ENCODE measurements at regions not wholly inside any gene's neighbourhood (a gene's known extent, or its start where the extent isn't known, plus 50 kb on each side); places are given as distances from the start of the nearest gene placed in this dataset.

DNA sequence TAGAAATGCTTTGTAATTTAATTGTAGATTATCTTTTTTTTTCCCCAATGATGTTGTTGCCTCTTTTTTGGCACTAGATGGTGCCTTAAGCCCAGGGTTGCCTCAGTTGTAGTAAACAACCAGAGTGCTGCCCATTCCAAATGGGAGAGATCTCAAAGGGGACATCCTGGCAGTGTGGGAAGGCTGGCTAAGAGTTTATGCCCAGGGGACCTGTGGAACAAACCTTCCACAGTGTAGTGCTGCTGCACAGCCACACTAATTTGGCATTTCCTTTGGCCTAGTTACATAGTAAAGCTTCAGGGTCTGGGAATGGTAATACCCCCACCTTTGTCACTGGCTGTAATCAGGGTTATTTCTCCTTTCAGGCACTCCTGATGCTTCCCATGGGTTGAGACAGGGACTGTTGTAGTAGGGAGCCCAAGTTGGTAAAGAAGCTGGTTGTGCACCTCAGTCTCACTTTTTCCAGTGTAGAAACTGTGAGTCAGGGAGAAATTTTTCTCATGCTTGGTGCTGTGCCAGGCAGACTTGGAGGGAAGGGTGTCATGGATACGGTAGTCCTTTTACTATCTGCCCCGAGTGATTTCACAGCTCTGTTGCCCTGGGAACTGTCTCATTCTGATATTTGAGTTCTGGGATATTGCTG lies 177.8 kb upstream of the ECI2 start:
- DNase-seq: no peak

DNA sequence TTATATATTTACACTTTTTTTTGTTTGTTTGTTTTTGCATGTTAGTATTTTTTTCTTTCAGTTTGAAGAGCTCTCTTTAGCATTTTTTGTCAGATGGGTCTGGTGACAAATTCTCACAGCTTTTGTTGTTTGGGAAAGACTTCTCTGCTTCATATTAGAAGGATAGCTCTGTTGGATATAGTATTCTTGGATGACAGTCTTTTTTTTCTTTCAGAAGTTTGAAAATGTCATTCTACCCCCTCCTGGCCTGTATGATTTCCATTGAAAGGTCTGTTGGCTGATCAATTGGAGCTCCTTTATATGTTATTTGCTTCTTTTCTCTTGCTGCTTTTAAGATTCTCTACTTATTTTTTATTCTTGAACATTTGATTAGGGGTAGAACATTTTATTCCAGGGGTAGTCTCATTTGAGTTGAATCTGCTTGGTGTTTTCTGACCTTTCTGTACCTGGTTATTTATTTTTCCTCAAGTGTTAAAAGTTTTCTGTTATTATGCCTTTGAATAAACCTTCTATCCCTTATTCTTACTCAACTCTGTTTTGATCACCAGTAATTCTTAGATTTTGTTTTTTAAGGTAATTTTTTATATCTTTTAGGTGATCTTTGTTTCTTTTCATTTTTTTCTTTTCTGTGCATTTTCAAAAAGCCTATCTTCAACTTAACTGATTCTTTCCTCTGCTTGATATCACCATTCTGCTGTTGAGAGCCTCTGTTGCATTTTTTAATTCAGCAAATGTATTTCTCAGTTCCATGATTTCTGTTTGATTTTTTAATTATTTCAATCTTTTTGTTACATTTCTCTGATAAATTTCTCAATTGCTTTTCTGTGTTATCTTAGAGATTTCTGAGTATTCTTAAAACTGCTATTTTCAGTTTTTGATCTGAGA lies 176.8 kb upstream of the ECI2 start:
- no peak for DNase-seq

- DNase-seq: no peak
Measured at GRCh38 chr6:4309540-4309939, 174.2 kb upstream of the ECI2 start.

GRCh38 chr6:4308364-4308763 lies 173.0 kb upstream of the ECI2 start:
- no peak for DNase-seq

DNA sequence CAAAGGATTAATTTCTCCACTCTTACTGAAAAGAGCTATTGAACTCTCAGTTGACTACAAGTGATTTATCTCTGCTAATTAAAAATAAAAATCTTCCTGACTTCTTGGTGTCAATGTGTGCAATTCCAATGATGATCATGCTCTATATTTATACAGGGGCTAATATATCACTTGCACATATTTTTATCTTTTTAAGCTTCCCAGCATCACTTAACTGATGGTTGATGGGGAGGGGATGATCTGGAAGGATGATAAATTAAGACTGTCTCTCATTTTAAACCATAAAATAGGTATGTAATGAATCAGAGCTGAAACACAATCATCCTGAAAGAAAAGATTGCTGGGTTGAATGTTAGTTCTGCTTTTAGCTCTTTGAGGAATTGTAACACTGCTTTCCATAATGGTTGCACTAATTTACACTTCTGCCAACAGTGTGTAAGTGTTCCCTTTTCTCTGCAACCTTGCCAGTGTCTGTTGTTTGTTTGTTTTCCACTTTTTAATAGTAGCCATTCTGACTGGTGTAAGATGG lies 169.6 kb upstream of the ECI2 start:
- DNase-seq: no peak

DNA sequence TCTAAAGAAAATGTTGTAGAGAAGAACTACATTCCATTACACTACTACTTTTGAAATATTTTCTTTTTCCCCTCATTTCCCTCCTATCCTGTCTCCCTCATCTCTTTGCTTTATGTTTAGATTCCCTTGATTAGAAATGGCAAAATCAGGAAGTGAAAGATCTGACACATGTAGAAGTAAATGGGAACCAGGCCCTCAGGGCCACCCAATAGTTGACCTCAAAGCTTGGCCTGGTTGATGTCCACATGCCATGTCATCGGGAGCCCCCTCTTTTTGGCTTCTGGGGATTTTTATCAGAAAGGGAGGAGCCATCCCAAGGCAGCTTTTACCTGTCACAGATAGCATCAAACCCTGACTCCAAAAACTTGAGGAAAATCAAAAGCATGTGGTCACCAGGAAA lies 168.3 kb upstream of the ECI2 start:
- no peak for DNase-seq

DNA sequence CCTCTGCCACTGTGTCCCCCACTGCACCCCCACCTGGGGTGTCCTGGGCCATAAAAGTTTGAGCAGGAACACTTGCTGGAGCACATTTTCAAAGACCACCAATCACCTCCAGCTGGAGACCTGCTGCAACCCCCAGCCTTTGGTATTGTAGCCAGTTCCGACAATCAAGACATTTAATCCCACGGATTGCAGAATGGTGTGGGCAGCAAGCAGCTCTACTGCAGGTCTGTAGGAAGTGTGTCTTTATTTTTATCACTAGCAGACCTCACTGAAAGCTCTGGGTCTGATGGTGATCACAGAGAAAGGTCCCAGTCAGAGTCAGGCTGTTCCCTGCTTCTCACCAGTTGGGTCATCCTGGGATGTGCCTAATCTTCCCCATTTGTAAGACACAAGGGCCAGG lies 167.1 kb upstream of the ECI2 start:
- no peak for DNase-seq

DNA sequence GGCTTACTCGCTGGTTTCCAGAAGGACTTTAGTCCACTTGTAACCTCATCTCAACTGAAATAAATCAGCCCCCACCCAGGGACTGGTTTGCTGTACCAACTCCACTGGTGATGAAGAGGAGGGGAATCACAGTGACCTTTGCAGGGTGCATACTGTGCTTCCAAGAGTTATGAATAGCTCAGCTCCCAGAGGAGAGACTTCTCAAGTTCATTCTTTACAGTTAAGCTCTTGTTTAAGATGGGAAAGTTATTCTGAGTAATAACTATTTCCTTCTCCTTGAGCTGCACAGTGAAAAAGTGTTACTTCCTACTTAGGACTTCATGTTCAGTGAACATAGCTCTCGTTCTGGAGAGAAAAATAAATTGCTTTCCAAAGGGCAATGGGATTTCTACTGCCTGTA lies 166.5 kb upstream of the ECI2 start:
- DNase-seq: no peak

DNA sequence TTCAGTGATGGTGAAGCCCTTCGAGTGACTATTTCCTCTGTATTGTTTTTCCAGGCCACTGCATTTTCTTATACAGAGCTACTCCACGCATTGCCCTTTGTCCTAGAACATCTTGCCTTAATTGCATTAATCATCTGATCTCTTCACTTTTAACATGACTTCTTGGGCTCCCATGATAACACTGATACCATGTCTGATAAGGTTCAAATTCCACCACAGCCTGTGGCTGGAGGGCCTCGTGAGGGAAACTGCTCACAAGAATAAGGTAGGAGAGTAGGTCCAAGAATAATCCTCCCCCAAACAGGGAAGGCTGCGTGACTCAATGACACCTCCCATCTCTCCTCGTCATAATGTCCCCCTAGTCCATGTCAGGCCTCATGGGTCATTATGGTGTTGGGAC lies 165.5 kb upstream of the ECI2 start:
- DNase-seq: no peak

DNA sequence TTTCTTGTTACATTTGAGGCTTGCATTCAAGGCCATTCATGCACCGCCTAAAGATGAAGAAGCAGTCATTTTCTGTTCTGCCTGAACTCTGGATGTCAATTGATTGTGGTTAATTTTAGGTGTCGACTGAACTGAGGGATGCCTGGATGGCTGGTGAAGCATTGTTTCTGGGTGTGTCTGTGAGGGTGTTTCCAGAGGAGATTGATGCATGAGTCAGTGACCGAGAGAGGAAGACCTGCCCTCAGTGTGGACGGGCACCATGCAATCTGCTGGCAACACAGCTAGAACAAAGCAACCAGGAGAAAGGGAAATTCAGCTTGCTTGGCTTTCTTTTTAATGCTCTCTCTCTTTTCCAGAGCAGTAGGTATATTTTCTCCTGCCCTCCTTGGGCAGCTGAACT lies 164.1 kb upstream of the ECI2 start:
- DNase-seq: no peak

GRCh38 chr6:4297348-4297747 lies 162.0 kb upstream of the ECI2 start:
- DNase-seq: no peak

GRCh38 chr6:4296552-4296951 lies 161.2 kb upstream of the ECI2 start:
- DNase-seq: no peak

- DNase-seq: no peak
Measured at GRCh38 chr6:4295783-4296155, 160.4 kb upstream of the ECI2 start.

DNA sequence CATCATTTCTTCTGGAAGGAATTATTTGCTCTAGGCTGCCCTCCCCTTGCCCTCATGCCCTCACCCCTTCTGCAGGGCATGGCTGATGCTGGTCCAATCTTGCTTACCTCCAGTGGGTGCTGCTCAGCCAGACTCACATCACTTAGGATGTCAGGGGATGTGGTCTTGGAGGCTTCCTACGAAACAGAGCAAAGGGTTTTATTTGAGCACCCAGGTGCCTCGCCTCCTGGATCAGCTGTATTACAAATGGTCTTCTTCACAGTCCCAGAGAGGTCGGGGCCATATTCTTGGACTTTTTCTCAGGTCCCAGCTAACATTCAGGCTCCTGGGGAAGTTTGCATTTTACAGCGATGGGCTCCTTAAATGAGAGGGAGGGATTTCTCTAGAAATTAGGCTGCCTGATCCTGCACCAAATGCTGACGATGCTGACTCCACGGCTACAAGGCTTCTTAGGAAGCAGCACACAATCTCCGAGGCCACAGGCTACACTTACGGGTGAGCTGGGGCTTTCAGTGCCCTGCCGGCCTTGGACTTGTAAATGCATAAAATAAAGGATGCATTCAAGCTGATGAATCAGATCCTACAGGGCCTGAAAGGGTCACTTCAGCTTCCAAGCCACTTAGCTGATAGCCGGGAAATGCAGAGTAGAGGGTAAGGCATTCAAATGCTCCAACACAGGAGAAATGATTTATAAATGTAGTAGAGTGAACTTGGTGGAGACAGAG lies 159.8 kb upstream of the ECI2 start:
- DNase-seq: no peak

DNA sequence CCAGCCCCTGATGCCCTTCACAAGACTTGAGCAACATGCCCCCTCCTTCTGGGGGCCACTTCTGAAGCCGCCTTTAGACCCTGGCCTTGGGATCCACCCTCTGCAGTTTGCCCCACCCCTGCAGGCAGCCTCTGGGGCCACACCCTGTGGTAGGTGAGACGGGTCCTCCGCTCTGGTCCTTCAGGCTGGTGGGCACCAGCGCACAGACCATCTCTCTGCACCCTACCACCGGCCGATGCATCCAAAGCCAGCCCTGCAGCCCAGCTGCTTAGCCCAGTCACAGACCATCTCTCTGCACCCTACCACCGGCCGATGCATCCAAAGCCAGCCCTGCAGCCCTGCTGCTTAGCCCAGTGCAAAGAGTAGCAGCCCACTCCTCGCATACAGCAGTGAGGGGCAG lies 159.3 kb upstream of the ECI2 start:
- DNase-seq: no peak

DNA sequence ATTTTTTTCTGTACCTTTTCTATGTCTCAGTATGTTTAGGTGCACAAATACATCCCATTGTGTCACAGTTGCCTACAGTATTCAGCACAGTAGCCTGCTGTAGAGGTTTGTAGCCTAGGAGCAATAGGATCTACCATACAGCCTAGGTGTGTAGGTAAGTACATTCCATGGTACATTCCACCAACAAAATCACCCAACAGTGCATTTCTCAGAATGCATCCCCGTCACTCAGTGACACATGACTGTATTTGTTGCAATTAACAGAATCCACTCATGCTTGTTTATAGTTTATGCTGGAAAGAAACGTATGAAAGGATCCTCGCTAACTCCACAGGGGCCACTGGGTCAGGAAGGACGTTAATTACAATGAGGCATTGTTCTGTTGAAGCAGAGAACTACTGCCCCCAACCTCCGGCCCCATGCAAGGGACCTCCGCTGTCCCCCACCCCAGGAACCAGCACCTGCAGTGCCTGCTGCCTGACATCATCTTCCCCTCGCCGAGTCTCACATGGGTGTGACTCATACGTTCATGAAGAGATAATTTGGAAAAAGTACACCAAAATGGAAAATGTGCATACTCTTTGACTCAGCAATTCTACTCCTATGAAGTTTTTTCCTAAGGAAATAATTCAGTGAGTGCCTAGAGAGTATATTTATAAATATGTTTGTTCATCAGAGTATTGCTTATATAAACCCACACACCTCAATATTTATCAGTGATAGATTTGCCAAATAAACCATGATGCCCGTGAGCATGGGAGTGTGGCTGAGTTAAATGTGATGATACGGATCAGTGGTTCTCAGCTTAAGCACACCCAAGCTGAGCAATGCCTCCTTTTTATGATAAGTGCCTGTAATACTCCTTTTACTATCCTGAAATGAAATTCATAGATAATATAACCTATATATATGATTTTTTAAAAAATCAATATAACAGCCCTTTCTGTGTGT lies 156.4 kb upstream of the ECI2 start:
- no peak for DNase-seq

DNA sequence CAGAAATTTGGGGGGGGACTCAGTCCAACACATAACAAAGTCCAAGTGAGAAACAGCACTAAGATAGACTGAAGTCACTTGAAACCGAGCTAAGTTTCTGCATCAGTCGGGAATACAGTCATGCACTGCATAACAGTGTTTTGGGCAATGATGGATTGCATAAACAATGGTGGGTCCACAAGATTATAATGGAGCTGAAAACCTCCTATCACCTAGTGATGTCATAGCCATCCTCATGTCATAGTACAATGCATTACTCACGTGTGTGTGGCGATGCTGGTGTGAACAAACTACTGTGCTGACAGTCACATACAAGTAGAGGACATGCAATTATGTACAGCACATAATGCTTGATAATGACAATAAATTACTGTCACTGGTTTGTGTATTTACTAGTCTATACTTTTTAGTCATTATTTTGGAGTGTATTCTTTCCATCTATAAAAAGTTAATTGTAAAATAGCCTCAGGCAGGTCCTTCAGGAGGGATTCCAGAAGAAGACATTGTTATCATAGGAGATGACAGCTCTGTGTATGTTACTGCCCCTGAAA lies 154.5 kb upstream of the ECI2 start:
- no peak for DNase-seq

- no peak for DNase-seq
Measured at GRCh38 chr6:4287811-4288244, 152.5 kb upstream of the ECI2 start.

- DNase-seq: no peak
Measured at GRCh38 chr6:4287372-4287771, 152.0 kb upstream of the ECI2 start.

DNA sequence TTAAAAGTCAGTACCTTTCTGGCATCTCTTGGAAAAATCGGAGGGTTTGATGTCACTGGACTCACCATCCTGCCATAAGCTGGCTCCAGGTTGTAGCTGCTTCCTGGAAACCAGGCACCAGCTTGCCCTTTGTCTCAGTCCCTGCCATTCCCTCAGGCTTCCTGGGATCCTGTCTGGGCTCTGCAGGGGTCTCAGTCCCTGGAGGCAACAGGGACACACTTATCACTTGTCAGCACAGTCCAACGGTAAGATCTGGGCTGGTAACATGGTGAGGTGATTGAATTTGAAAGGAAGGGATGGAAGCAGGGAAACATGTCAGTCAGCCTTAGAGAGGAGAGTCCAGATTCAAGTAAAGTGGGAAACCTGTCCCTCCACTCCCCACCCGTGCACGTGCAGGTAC lies 147.6 kb upstream of the ECI2 start:
- no peak for DNase-seq

DNA sequence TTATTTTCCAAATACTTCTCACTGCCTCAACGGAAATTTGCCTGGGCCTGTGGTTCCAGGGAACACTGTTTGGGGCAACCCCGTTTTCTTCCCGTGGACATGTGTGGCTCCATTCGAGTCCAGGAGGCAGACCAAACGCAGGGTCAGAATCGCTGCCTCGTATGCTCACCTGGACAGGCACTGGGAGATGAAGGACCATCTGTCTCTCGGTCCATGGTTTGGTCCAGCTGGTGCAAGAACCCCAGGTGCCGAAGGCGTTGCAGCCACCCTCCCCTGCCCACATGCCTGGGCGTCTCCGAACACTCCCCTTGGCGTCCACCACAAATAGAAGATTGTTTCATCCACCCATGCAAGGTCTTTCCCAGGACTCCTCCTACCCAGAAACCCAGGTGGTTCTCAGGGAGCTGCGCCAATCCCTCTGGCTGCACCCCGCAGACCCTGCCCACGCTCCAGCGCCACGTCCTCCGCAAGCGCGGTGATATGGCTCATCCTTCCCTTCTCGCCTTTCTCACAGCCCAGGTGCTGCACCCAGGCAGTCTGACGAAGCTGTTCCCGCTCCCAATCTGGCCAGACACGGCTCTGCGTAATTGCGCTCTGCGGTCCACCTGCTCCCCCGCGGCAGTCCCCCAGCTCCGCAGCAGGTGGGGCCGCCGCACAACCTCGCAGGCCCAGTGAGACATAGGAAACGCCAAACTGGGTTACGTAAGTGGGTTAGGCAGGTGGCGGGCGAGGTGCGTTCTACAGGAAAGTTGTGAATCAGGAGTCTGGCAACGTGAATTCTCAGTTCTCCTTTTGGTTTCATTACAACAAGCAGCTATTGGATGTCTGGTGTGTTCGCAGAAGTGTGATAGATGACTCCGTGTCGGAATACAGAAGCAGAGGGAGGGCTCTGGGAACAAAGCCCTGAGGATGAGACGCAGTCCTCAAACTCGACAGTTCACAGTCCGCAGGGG lies 146.2 kb upstream of the ECI2 start:
- no peak for DNase-seq

All from activated effector memory CD4-positive, alpha-beta T cell treated with anti-CD3 and anti-CD28 coated beads, Interleukin-2, amount 50 U/mL, for 16 hours (primary cell).